GM21515 (cell line): ENCODE measurements at regions not wholly inside any gene's neighbourhood (a gene's known extent, or its start where the extent isn't known, plus 50 kb on each side); places are given as distances from the start of the nearest gene placed in this dataset.
"Not testable (repeated sequence)": the region's sequence is repeated elsewhere in the genome, so short reads cannot be mapped to it uniquely, and the experiment has no call there.

Source experiments
- ATAC-seq: cut with Tn5 transposase; IDR thresholded peaks from one replicate; pipeline ENCODE4 v1.9.1; 2021; ENCODE audit not compliant: unreplicated experiment

DNA sequence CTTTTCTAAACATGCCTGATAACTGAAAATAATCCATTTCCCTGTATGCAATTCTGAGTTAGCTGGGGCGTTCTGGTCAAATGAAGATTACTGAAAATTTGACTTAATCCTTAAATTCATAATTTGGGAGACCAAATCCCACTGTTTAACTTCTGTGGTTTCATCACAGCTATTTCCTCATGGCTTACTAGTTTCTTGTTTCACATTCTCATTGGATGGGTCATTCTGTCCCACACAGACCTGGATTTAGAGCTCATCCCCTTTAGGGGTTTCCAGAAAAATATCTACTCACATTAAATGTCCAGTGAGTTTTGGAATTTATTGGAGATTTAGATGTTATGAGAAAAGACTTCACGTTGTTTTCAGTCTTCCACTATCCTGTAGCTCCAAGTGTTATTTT, 709.3 kb upstream of the KLHL1 start:
- no peak for ATAC-seq

DNA sequence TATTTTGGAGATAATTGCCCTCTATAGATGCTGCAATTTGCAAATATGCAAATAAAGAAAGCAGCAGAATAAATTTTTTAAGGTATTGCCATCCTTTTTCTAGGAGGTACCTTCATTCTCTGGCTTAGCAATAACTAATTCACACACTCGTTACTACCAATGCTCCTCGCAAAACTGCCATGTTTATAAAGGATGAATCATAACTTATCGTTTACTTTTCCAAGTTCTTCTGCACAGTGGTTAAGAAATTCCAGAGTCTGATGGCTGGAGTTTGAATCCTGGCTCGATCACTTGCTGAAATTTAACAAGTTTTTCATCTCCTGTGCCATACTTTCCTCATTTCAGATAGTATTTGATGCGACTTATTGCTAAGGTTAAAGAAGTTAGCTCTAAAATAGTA, 708.6 kb upstream of the KLHL1 start:
- no peak for ATAC-seq

DNA sequence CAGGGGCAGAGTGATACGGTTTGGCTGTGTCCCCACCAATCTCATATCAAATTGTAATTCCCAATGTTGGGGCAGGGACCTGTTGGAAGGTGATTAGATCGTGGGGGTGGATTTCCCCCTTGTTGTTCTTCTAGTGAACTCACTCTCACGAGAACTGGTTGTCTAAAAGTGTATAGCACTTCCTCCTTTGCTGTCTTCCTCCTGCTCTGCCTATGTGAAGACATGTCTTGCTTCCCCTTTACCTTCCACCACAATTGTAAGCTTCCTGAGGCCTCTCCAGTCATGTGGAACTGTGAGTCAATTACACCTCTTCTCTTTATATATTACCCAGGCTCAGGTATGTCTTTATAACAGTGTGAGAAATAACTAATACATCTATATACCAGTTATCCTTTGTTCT, 706.4 kb upstream of the KLHL1 start:
- ATAC-seq = no peak

DNA sequence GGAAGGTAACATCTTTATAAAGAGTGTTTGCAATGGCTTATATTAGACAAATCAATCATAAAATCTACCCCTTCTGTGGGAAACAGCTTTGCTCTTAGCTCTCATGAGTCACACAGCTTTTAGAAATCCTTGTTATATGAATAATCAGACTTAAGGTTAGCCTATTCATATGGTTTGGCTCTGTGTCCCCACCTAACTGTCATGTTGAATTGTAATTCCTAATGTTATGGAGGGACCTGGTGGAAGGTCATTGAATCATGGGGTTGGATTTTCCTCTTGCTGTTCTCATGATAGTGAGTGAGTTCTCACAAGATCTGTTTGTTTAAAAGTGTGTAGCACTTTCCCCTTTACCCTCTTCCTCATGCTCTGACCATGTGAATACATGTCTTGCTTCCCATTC, 704.2 kb upstream of the KLHL1 start:
- ATAC-seq = no peak

DNA sequence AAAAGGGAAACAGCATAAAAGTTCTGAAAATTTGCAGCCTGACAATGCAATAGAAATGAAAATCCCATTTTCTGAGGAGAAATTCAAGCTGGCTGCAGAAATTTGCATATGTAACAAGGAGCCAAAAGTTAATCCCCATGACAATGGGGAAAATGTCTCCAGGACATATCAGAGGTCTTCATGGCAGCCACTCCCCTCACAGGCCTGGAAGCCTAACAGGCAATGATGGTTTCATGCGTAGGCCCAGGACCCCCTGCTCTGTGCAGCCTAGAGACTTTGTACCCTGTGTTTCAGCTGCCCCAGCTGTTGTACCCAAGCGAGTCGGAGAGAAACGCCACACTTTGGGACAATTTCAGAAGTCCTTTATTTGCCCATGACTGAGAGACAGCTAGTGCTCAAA, 701.3 kb upstream of the KLHL1 start:
- no peak for ATAC-seq

DNA sequence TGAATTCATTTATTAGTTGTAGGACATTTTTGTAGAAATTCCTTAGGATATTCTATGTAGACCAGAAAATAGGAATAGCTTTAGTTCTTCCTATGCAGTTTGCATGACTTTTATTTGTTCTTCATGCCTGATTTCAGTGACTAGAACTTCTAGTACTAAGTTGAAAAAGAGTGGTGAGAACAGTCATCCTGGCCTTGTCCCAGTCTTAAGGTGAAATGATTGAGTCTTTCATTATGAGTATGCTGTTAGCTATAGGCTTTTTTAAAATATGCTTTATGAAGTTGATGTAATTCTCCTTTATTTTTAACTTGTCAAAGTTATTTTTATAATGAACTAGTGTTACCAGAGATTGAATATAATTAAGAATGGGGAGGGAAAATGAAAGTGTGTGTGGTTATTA, 690.1 kb upstream of the KLHL1 start:
- ATAC-seq = no peak

DNA sequence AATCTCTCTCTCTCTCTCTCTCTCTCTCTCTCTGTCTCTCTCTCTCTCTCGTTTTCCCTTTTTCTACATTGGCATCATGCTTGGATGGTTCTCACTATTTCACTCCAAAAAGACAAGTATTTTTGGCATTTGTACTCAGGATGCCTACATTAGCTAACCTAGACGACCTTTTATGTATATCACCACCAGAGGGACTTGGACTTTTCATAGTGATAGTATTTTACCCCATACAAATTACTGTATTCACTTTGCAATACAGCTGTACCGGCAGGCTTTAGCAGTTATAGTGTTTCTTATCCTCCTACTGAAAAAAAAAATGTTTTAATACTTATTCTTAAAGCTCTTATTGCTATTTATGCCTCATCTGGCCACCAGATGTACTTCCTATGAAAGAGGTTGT, 687.2 kb upstream of the KLHL1 start:
- ATAC-seq = no peak

DNA sequence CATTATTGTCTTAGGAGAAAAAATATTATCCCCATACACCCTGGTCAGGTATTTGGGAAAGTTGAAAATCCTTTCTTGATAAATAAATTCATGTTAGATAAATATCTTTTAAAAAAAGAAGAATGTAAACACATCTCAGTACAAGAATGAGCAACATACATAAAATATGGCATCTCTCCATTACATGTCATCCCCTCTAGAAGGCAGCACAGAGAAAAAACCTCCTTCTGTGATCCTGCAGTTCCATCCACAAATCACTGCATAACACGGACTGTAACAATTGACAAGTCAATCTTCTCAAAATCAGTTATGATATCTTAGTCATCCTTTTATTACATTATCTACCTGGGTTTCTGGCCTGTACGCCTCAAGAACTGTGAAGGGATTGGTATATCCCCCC, 683.9 kb upstream of the KLHL1 start:
- ATAC-seq = no peak

DNA sequence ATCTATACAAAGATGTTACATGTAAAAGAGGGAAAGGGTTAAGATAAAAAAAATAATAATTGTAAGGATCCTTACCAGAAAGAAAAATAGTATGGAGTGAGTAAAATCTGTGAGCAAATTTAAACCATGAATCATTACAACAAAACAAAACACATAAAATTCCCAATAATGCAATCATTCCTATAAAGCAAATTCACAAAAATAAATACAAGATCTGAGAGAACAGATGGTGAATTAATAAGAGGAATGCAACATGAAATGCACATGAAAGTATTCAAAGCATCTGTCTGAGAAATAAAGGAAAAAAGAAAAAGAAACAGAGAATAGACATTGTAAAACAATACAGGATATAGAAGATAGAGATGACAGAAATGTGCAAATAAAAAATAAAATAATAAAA, 681.5 kb upstream of the KLHL1 start:
- no peak for ATAC-seq

DNA sequence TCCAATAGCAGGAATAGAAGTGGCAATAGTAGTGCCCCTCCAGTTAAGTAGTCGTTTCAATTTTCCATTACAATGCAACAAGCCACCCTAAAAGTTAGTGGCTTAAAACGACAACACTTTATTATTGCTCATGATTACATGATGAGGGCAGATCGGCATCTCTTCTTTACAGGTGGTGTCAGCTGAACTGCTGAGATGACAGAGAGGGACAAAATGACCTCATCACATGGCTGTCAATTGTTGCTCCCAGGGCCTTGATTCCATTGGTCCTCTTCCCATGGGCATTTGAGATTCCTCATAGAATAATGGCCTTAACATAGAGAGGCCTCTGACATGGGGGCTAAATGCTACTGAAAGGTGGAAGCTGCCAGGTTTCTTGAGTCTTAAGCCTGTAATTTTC, 679.8 kb upstream of the KLHL1 start:
- no peak for ATAC-seq

DNA sequence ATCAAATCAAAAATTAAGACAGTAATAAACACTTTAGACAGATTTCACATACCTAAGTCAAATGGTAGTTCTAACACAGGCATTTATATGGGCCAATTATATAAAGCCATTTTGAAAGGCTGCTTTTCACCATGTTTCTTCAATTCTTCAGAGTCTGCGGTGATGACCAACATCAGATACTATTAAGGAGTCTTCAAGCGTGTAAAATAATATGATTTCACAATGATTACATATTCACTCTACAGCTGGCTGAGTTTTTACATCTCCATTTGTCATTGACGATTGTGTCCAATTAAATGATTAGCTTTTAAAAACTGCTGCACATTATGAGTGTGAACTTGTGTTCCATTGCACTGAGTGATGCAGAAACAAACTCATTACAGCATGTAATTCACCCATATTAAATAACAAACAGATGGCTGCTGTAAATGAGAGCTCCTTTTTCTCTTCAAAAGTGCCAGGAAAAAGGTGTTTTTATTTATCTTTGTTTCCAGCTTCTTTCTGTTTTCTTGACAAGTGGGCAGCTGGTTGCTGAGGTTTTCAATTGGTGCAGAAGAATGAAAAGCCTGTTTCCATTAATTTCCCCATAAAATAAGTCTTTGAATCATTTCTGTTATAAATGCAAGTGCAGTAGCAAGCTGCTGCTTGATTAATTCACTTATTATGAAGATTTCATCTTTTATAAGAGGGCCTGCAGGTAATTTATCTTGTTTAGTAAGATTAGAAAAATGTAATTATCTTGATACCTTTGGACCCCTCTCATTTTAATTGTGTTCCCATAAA, 676.1 kb upstream of the KLHL1 start:
- no peak for ATAC-seq

DNA sequence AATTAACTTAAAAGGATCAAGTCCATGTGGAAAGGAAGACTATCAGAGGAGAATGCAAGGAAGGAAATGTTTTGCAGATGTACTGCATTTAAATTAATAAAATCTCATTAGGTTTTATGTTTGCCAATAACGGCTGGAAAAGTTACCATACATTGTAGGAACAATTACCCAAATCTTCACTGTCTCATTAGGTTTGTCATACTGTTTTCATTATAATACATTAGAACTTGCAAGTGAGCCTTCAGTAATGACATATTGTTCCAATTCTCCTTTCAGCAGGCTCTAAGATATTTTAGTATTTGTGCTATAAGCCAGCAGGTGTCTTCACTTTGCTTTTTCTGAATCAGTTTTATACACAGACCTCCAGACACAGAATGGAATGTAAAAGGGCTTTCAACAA, 661.6 kb upstream of the KLHL1 start:
- ATAC-seq = no peak

DNA sequence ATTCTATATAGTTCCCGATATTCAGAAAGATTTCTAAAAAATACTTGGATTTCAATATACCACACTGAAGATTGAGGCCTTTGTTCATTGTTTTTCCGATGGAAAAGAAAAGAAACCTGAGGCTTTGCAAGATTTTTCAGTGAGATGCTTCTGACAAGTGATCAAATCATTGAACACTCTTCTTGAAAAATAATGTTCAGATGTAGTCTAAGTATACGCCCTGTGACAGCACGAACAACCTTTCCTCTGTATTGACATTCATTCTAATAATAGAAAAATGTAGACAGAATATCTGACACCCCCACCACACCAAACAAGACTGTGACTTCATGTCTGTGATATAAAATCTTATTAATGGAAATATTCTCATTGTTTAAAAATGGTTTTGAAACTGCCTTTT, 650.7 kb upstream of the KLHL1 start:
- no peak for ATAC-seq

DNA sequence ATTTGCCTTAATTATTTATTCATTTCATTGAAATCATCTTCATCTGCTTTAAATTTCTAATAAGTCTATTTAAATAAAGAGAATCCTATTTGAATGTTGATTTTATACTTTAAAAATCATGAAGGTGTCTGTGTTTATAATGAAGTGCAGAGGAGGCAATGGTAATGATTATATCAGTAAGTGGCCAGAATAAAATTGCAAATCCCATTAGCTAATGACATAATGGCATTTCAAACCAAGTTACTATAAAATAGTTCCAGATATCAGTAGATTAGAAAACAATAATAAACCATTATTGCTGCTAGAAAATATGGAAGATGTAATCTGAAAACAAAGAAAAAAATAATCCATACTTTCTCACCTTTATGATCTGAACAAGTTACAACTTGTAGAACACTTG, 647.8 kb upstream of the KLHL1 start:
- ATAC-seq = no peak

DNA sequence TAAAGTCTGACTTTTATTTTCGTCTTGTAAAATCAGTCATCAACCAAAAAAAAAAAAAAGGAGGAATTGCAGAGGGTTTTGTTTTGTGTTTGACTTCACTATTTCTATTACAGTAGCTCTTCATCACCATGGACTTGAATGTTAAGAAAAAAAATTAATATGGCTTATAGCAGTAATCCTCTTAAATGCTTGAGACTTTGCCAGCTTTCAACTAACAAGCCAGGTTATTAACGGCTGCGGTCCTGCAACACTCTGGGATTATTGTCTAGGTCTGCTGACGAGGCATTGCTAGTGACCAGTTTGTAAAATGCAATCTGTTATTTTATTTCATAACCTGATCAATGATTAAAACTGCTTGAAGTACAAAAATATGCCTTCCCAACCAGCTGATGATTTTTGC, 647.2 kb upstream of the KLHL1 start:
- no peak for ATAC-seq

DNA sequence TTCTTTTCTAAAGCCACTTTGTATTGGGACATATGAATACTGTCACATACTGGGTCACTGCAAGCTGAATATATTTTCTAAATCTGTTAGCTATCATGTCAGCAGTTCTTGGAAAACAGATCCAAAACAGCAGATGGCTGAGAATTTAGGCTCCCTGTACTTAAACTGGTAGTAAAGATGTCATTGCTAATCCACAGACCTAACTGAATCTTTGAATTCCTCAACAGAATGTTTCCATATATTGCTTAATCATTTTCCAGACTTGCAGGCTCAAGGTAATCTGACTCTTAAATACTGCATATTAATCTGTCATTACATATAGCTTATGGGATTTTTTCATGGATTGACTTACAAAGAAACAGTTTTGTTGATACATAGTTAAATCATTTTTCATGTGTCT, 639.0 kb upstream of the KLHL1 start:
- no peak for ATAC-seq

DNA sequence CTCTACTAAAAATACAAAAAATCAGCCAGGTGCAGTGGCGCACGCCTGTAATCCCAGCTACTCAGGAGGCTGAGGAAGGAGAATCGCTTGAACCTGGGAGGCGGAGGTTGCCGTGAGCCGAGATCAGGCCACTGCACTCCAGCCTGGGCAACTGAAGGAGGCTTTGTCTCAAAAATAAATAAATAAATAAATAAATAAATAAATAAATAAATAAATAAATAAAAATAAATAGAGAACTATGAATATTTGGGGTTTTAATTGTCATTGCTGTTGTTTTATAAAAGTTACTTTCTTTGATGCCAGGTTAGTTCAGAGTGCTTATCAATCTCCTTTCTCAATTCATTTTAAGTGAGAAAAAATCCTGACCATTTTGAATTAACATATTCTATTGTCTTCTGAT, 638.2 kb upstream of the KLHL1 start:
- not testable (repeated sequence) for ATAC-seq

DNA sequence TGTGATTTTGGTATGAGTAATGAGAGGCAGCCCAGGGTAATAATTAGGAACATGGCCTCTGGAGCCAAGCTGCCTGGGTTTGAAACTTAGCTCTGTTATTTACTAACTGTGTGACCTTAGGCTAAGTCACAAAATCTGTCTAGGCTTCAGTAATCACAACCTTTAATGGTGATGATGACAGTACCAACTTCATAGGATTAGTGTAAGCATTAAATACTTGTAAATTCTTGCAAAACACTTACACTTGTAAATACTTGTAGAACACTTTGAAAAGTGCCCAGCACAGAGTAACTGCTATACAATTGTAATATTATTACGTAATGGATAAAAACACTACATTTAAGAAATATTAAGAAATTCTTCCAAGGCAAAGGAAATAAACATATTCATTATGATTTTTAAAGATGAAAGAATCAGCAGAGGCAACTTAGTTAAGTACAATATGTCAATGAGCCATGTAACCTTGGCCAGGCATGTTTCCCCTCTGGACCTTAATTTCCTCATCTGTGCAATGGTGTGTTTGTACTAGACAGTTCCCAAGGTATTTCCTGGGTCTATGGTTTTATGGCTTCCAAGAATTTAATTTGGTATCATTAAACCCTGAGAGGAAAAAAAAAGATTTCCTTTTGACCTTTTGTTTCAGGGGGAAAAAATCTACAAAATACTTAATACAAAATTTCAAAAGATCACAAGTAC, 628.5 kb upstream of the KLHL1 start:
- ATAC-seq = no peak

DNA sequence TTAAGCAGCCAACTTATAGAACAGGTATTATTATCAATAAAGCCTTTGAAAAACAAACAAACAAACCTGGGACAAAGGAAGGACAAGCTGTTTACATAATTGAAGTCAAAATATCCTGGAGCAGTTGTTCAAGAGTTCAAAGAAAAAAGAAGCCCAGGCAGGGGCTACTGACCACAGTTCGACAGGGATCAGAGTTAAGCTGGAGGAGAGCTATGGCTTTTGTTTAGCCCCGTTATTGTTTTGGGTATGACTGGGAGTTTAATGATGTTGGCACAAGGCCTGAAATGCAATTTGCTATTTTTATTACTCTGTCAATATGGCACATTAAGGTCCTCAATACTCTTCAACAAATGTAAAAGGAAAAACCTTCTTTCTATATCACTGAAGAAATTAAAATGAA, 624.4 kb upstream of the KLHL1 start:
- no peak for ATAC-seq

DNA sequence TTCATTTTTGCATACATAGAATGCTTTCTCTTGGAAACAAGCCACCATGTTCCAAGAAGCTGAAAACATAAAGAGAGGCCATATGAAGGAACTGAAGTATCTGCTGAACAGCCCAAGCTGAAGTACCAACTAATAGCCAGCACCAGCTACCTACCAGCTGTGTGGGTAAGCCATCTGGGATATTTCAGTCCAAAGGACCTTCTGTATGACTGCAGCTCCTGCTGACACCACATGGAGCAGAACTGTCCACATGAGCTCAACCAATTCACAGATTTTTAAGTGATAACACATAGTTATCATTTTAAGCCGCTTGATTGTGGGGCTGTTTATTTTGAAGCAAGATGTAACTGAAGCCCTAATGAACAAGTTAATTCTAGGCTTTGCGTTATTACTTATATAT, 621.1 kb upstream of the KLHL1 start:
- no peak for ATAC-seq

DNA sequence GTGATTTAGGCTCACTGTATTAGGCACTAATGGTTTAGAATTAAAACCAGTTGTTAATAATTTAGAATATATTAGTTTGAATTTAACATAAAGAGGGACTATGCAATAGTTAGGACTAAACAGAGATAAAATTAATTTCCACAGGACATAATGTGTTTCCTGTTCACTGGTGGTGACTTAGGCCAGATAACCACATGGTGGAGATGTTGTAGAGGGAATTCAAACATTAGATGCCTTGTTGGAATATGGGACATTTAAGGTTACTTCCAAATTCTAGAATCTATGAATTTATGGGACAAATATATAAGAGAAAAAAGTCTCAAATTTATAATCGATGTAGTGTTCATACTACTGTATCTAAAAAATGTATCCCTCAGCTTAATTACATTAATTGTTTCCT, 615.5 kb upstream of the KLHL1 start:
- no peak for ATAC-seq

DNA sequence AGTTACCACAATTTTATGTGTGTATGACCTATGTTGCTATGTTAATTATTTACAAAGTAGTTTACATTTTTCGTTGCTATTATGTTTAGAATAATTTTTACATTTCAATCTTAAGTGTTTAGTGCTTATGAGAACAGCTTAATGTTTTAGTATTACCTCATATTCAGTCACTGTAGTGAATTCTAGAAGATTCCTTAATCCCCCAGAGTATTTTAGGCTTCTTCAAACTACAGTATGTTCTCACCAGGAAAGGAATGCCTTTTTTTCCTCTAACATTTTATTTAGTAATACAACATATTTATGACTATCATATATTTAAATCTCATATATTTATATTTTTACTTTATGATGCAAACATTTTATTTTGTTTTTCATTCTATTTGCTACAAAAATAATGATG, 612.1 kb upstream of the KLHL1 start:
- ATAC-seq = no peak

DNA sequence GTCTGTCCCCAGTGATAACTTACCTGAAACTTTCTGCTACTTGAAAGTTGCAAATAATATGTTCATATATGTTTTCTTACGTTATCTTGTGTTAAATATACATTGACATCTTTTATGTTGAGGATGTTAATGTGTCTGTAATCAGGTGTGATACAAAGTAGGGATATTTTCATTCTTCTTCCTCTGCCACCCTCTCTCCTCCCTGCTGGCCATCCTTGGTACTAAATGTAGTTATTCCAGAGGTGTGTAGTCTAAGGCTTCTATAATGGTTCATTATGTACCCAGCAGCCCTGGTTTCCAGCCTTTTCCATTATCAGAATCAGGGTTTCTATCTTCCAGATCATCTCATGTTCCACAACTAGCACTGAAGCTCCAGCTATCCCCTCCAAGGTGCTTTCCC, 606.7 kb upstream of the KLHL1 start:
- no peak for ATAC-seq
